HUES64 (cell line): ENCODE measurements at regions not wholly inside any gene's neighbourhood (a gene's known extent, or its start where the extent isn't known, plus 50 kb on each side); places are given as distances from the start of the nearest gene placed in this dataset.

ENCODE experiments used
- H3K27ac ChIP-seq: 2 replicates; pipeline ENCODE4 v1.7.0; 2013; ENCODE audit warnings: low read depth, low read length, inconsistent platforms
- H3K27me3 ChIP-seq: 2 replicates; pipeline ENCODE4 v1.6.1; 2013; ENCODE audit warnings: mild to moderate bottlenecking, low read length; ENCODE audit not compliant: insufficient read depth
- H3K36me3 ChIP-seq: 2 replicates; pipeline ENCODE4 v1.6.1; 2013; ENCODE audit warnings: mild to moderate bottlenecking, low read length; ENCODE audit not compliant: insufficient read depth
- H3K4me1 ChIP-seq: 2 replicates; pipeline ENCODE4 v1.6.1; 2013; ENCODE audit warnings: mild to moderate bottlenecking, low read length, moderate library complexity; ENCODE audit not compliant: insufficient read depth
- H3K4me3 ChIP-seq: 2 replicates; pipeline ENCODE4 v1.5.1; 2013; ENCODE audit warnings: mild to moderate bottlenecking, low read length, moderate library complexity
- H3K9ac ChIP-seq: 2 replicates; pipeline ENCODE4 v1.6.1; 2013; ENCODE audit warnings: mild to moderate bottlenecking, low read depth, low read length
- H3K9me3 ChIP-seq: 2 replicates; pipeline ENCODE4 v1.6.1; 2013; ENCODE audit warnings: low read depth, low read length; ENCODE audit not compliant: insufficient read depth
- WGBS: fragments of 150-250, 120-280 bp; methylation state at CpG from one replicate; pipeline ENCODE4 v1.1.7; 2013; ENCODE audit warnings: missing lambda C conversion rate; 5-methylcytosine and 5-hydroxymethylcytosine counted together

- Histone ChIP-seq H3K27me3 (no peaks in the 10 kb centered on the region), H3K4me1 (peaks cover 26% of the 10 kb centered on the region), H3K9ac (no peak overlapping the region), H3K36me3 (no peaks in the 10 kb centered on the region), H3K27ac (no peak overlapping the region; the same call in 1 of the 2 replicates), H3K9me3 (no peaks in the 10 kb centered on the region), H3K4me3 (no peak overlapping the region)
- WGBS, result 91% methylated on average over 4 of the region's 4 CpGs
These were observed 130.4 kb upstream of the PAK3 start for GRCh38 chrX:110965409-110966090.

GRCh38 chrX:110964786-110965185 is 131.2 kb upstream of the PAK3 start:
- no peak overlapping the region for H3K4me3 ChIP-seq
- no peaks in the 10 kb centered on the region for H3K9me3 ChIP-seq
- WGBS, result 24% methylated on average over 4 of the region's 4 CpGs
- no peaks in the 10 kb centered on the region for H3K27me3 ChIP-seq
- H3K36me3 ChIP-seq, result no peaks in the 10 kb centered on the region
- H3K9ac ChIP-seq, result 0 out of 2 replicates have a peak overlapping the region, but pooled peaks have one; percentile 16
- peaks cover 26% of the 10 kb centered on the region for H3K4me1 ChIP-seq
- peak overlapping the region; percentile 53; the same call in 1 of the 2 replicates for H3K27ac ChIP-seq

GRCh38 chrX:110962451-110962850 is 133.5 kb upstream of the PAK3 start:
- no peak overlapping the region for H3K4me3 ChIP-seq
- WGBS, result 100% methylated on average over 1 of the region's 2 CpGs
- H3K4me1 ChIP-seq, result peaks cover 26% of the 10 kb centered on the region
- no peaks in the 10 kb centered on the region for H3K27me3 ChIP-seq
- no peaks in the 10 kb centered on the region for H3K9me3 ChIP-seq
- no peak overlapping the region for H3K9ac ChIP-seq
- no peaks in the 10 kb centered on the region for H3K36me3 ChIP-seq
- H3K27ac ChIP-seq, result no peak overlapping the region

GRCh38 chrX:110955706-110956105 is 140.3 kb upstream of the PAK3 start:
- Histone ChIP-seq H3K9me3 (no peaks in the 10 kb centered on the region), H3K27me3 (no peaks in the 10 kb centered on the region), H3K4me1 (no peaks in the 10 kb centered on the region), H3K4me3 (no peak overlapping the region), H3K27ac (no peak overlapping the region), H3K36me3 (no peaks in the 10 kb centered on the region), H3K9ac (no peak overlapping the region)

GRCh38 chrX:110954428-110955100 is 141.4 kb upstream of the PAK3 start:
- Histone ChIP-seq H3K4me1 (no peaks in the 10 kb centered on the region), H3K9me3 (no peaks in the 10 kb centered on the region), H3K36me3 (no peaks in the 10 kb centered on the region), H3K4me3 (no peak overlapping the region), H3K27ac (no peak overlapping the region), H3K9ac (no peak overlapping the region), H3K27me3 (no peaks in the 10 kb centered on the region)

GRCh38 chrX:110951472-110952269 is 144.3 kb upstream of the PAK3 start:
- Histone ChIP-seq H3K27me3 (no peaks in the 10 kb centered on the region), H3K9me3 (no peaks in the 10 kb centered on the region), H3K27ac (no peak overlapping the region), H3K9ac (no peak overlapping the region), H3K4me3 (no peak overlapping the region), H3K4me1 (no peaks in the 10 kb centered on the region), H3K36me3 (no peaks in the 10 kb centered on the region)
- 91% methylated on average over 5 of the region's 6 CpGs for WGBS

GRCh38 chrX:110944751-110945675 is 149.4 kb upstream of the CHRDL1 start:
- Histone ChIP-seq H3K4me3 (peak overlapping the region; percentile 65), H3K4me1 (no peaks in the 10 kb centered on the region), H3K27ac (no peak overlapping the region), H3K9ac (peak overlapping the region; percentile 52), H3K27me3 (peaks cover 18% of the 10 kb centered on the region), H3K36me3 (no peaks in the 10 kb centered on the region), H3K9me3 (no peaks in the 10 kb centered on the region)
- WGBS, result 25% methylated on average over 14 of the region's 22 CpGs

GRCh38 chrX:110944311-110944750 is 148.7 kb upstream of the CHRDL1 start:
- no peaks in the 10 kb centered on the region for H3K4me1 ChIP-seq
- no peaks in the 10 kb centered on the region for H3K36me3 ChIP-seq
- H3K27me3 ChIP-seq, result peaks cover 18% of the 10 kb centered on the region
- H3K4me3 ChIP-seq, result peak overlapping the region; percentile 65
- H3K9ac ChIP-seq, result peak overlapping the region; percentile 52
- H3K27ac ChIP-seq, result no peak overlapping the region
- no peaks in the 10 kb centered on the region for H3K9me3 ChIP-seq
- WGBS, result 1% methylated on average over 25 of the region's 25 CpGs

GRCh38 chrX:110941906-110942305 is 146.3 kb upstream of the CHRDL1 start:
- Histone ChIP-seq H3K36me3 (no peaks in the 10 kb centered on the region), H3K27ac (no peak overlapping the region), H3K27me3 (peaks cover 18% of the 10 kb centered on the region), H3K9ac (no peak overlapping the region), H3K9me3 (no peaks in the 10 kb centered on the region), H3K4me1 (no peaks in the 10 kb centered on the region), H3K4me3 (no peak overlapping the region)

GRCh38 chrX:110938977-110939732 is 143.5 kb upstream of the CHRDL1 start:
- no peaks in the 10 kb centered on the region for H3K36me3 ChIP-seq
- no peak overlapping the region for H3K9ac ChIP-seq
- peaks cover 8% of the 10 kb centered on the region for H3K27me3 ChIP-seq
- H3K4me1 ChIP-seq, result no peaks in the 10 kb centered on the region
- H3K4me3 ChIP-seq, result no peak overlapping the region
- 90% methylated on average over 3 of the region's 3 CpGs for WGBS
- H3K9me3 ChIP-seq, result no peaks in the 10 kb centered on the region
- H3K27ac ChIP-seq, result no peak overlapping the region
